ENCODE measurements at regions not wholly inside any gene's neighbourhood (a gene's known extent, or its start where the extent isn't known, plus 50 kb on each side); places are given as distances from the start of the nearest gene placed in this dataset.

- Histone ChIP-seq H3K4me2 (ENCODE audit: control insufficient read depth, insufficient read depth) (no peak overlapping the region), H3K27me3 (replicated peaks in 1 of 2; ENCODE audit: control insufficient read depth in 2 of 2, insufficient read depth in 2 of 2, low read length in 1 of 2) (no peaks in the 10 kb centered on the region; a peak in 1 of 4 replicates), H3K79me2 (ENCODE audit: control insufficient read depth, insufficient read depth, low read length) (no peaks in the 10 kb centered on the region), H3K9me3 (replicated peaks; ENCODE audit: control insufficient read depth, insufficient read depth, low read length) (no peaks in the 10 kb centered on the region), H3K36me3 (ENCODE audit: control insufficient read depth in 2 of 2, insufficient read depth in 2 of 2, low read length in 1 of 2) (no peaks in the 10 kb centered on the region), H4K20me1 (ENCODE audit: control insufficient read depth, insufficient read depth) (no peaks in the 10 kb centered on the region), H3K4me1 (ENCODE audit: control insufficient read depth, insufficient read depth, low read length) (no peaks in the 10 kb centered on the region), H3K27ac (ENCODE audit: control insufficient read depth, insufficient read depth) (no peak overlapping the region), H3K9ac (ENCODE audit: control insufficient read depth, insufficient read depth, low read length) (no peak overlapping the region), H2AFZ (ENCODE audit: control insufficient read depth, low read depth, low read length) (no peak overlapping the region), H3K4me3 (no peak overlapping the region)
- RAD21 ChIA-PET (ENCODE audit: unreplicated experiment) = no interaction called here
- intact Hi-C loops (cut with micrococcal nuclease; ENCODE audit: unreplicated experiment) = no loop called here
- no peak for FAIRE-seq
- no peak for ATAC-seq
- POLR2A ChIA-PET = no interaction called here
- in situ Hi-C loops (cut with MboI) = no loop called here
- SMC1A ChIA-PET (ENCODE audit: uncharacterized antibody, unreplicated experiment) = no interaction called here
- DNase-seq (ENCODE audit: low read depth, low spot score) = no peak
- BruUV-seq (replicated peaks) = no TSS peak
- CTCF ChIA-PET = no interaction called here
- 0% methylated on average over 2 of the region's 2 CpGs for whole genome bisulfite sequencing (ENCODE audit: insufficient coverage, insufficient replicate concordance, low lambda C conversion rate, missing lambda C conversion rate)
- TF ChIP-seq NBN (IDR thresholded peaks at IDR 0.05) (no peak), SPI1 (IDR thresholded peaks at IDR 0.05; ENCODE audit: borderline replicate concordance, insufficient read depth, low read depth, low read length) (no peak), RAD21 (IDR thresholded peaks at IDR 0.05; ENCODE audit: insufficient read depth, low read depth, low read length) (no peak), CREM (IDR thresholded peaks at IDR 0.05; ENCODE audit: low read depth) (no peak), HCFC1 (IDR thresholded peaks at IDR 0.05; ENCODE audit: low read length) (no peak), ZBTB4 (CRISPR knock-in tag; IDR thresholded peaks at IDR 0.05) (no peak), RELB (IDR thresholded peaks at IDR 0.05; ENCODE audit: low read depth) (no peak), ZBED1 (IDR thresholded peaks at IDR 0.05; ENCODE audit: borderline replicate concordance) (no peak), KAT2A (conservative IDR thresholded peaks at IDR 0.05; ENCODE audit: control insufficient read depth, low read depth, low read length) (no peak), ZNF687 (IDR thresholded peaks at IDR 0.05) (no peak), TAF1 (IDR thresholded peaks at IDR 0.05; ENCODE audit: borderline replicate concordance, low read depth, low read length) (no peak), BACH1 (IDR thresholded peaks at IDR 0.05; ENCODE audit: borderline replicate concordance) (no peak), MAX (IDR thresholded peaks at IDR 0.05; ENCODE audit: low read depth, low read length) (no peak), SUPT20H (IDR thresholded peaks at IDR 0.05; ENCODE audit: borderline replicate concordance, control insufficient read depth, low read depth, low read length) (no peak), PKNOX1 (IDR thresholded peaks at IDR 0.05) (no peak), SMC3 (IDR thresholded peaks at IDR 0.05; ENCODE audit: borderline replicate concordance, low read length) (no peak)
Observed at GRCh38 chr14:36227802-36228201, 51.3 kb upstream of the PTCSC3 start.

Data from GM12878 (cell line).